ENCODE measurements at regions not wholly inside any gene's neighbourhood (a gene's known extent, or its start where the extent isn't known, plus 50 kb on each side); places are given as distances from the start of the nearest gene placed in this dataset.

DNA sequence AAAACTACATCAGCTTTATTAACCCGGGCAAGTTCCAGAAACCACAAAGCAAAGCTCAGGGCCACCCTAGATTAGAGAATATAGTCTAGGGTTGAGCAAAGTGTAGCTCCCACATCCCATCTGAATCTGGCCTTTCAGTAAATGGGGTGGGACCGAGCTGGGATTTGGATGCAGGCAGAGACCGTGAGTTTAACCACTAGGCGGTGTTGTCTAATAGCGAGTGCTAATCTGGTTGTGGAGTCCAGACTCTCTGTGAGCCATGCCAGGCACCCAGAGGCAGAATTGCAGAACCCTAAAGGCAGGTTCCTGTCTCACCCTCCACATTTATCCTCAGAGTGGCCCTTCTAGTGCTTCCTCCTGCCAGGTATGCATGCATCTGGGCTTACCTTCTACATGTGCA is 435.9 kb downstream of the TSN start:
- H3K4me1 ChIP-seq, result no peaks in the 10 kb centered on the region
- no peak overlapping the region for H3K27ac ChIP-seq
- TF ChIP-seq POLR2A (IDR thresholded peaks at IDR 0.05), result no peak
- TF ChIP-seq, protein P1, sequence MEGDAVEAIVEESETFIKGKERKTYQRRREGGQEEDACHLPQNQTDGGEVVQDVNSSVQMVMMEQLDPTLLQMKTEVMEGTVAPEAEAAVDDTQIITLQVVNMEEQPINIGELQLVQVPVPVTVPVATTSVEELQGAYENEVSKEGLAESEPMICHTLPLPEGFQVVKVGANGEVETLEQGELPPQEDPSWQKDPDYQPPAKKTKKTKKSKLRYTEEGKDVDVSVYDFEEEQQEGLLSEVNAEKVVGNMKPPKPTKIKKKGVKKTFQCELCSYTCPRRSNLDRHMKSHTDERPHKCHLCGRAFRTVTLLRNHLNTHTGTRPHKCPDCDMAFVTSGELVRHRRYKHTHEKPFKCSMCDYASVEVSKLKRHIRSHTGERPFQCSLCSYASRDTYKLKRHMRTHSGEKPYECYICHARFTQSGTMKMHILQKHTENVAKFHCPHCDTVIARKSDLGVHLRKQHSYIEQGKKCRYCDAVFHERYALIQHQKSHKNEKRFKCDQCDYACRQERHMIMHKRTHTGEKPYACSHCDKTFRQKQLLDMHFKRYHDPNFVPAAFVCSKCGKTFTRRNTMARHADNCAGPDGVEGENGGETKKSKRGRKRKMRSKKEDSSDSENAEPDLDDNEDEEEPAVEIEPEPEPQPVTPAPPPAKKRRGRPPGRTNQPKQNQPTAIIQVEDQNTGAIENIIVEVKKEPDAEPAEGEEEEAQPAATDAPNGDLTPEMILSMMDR (IDR thresholded peaks at IDR 0.05), result no peak
- no peak for DNase-seq
- H3K36me3 ChIP-seq, result no peaks in the 10 kb centered on the region
- H3K27me3 ChIP-seq, result no peaks in the 10 kb centered on the region
- H3K9me3 ChIP-seq, result no peaks in the 10 kb centered on the region
- H3K4me3 ChIP-seq, result no peak overlapping the region

DNA sequence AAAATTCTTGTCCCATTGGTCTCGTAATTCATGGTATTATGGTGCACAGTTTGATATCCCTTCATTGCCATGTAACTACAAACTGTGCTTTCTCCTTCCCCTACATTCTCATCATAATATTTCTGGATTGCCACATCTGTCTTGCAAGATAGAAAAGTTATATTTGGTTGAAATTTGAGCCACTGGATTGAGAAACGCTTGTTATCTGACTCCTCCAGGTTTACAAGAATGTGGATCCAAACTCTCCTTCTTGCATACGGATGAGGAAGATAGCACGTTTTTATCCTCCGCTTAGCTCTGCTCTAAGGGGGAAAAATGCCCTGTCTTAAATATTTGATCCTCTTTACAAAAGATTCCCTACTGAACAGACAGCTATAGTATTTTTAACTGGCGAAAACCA is 438.2 kb downstream of the TSN start:
- Histone ChIP-seq H3K4me1 (no peaks in the 10 kb centered on the region), H3K9me3 (no peaks in the 10 kb centered on the region), H3K27ac (no peak overlapping the region), H3K36me3 (no peaks in the 10 kb centered on the region), H3K27me3 (no peaks in the 10 kb centered on the region), H3K4me3 (no peak overlapping the region)
- DNase-seq, result no peak
- no peak for TF ChIP-seq POLR2A (IDR thresholded peaks at IDR 0.05)
- TF ChIP-seq, protein P1 (IDR thresholded peaks at IDR 0.05), result no peak

DNA sequence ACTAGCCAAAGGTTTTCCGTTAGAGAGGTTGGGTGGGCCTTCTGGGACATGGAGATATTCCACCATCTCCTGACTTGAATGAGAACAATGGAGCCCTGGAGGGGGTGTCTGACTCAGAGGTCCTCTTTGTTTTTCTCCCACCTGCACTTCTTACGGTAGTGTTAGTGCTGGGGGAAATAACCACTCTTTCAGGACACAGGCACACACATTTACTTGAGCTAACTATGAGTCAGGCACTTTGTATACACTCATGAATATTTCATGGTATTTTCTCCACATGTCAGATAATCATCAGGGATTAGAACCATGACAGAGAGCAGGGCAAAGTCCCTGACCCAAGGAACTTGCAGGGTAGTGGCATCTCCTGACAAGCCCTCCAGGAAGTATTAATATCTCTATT is 439.1 kb downstream of the TSN start:
- Histone ChIP-seq H3K4me3 (no peak overlapping the region), H3K4me1 (no peaks in the 10 kb centered on the region), H3K27ac (no peak overlapping the region), H3K27me3 (no peaks in the 10 kb centered on the region), H3K9me3 (no peaks in the 10 kb centered on the region), H3K36me3 (no peaks in the 10 kb centered on the region)
- DNase-seq, result no peak
- TF ChIP-seq, protein P1 (IDR thresholded peaks at IDR 0.05), result no peak
- TF ChIP-seq POLR2A (IDR thresholded peaks at IDR 0.05), result no peak

DNA sequence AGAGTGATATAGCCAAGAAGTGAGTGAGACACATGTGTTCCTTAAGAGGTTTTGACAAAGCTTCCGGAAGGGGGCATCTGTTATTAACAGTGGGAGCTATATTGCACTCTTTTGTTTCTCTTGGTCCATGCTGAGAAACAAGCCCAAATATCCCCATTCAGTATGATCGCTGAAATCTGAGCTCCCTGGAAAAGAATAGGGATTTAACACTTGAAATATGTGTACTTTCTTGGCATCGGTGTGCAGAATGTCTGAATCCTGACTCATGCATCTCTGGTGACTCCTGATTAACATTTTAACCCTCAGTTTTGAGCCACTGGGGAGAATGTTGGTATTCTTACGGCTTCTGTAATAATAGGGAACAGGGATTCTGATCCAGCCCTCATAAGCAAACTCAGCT is 448.1 kb downstream of the TSN start:
- no peak for DNase-seq
- Histone ChIP-seq H3K9me3 (no peaks in the 10 kb centered on the region), H3K4me3 (no peak overlapping the region), H3K36me3 (no peaks in the 10 kb centered on the region), H3K27ac (no peak overlapping the region), H3K4me1 (no peaks in the 10 kb centered on the region), H3K27me3 (no peaks in the 10 kb centered on the region)
- TF ChIP-seq, protein P1 (IDR thresholded peaks at IDR 0.05), result no peak
- TF ChIP-seq POLR2A (IDR thresholded peaks at IDR 0.05), result no peak

DNA sequence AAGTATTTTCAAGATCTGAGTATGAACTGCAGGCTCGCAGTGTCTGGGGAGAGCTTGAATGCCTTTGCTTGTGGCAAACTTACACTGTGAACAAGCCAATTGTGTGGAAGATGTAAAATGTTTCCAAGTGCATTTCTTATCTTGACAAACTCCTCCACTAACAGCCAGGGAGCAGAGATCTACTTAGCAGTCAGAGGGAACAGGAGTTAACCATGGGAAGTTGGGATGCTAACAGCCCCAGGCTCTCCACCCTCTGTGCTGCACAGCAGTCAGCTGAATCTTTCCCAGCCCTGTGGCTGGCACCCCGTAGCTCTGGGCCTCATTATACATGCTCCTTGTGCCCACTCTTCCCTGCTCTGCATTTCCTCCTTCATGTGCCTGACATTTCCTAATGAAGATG is 450.2 kb downstream of the TSN start:
- TF ChIP-seq, protein P1 (IDR thresholded peaks at IDR 0.05), result no peak
- no peak for TF ChIP-seq POLR2A (IDR thresholded peaks at IDR 0.05)
- no peak overlapping the region for H3K27ac ChIP-seq

DNA sequence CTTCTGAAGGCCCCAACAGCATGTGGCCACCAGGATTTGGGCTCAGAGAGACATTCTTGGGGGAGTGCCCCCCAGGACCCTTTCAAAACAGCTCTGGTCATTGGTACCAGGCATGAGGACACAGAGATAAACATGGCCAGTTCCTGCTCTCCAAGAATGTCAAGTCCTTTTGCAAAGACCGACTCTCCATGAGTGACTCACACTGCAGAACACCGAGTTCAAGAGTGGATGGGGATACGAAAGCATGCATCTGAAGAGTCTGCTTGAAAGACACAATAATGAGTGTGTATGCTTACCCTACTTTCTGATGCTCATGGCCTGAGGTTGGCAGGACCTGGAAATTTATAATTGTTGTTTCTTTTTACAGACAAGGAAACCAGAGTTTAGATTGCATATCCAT is 450.6 kb downstream of the TSN start:
- TF ChIP-seq, protein P1 (IDR thresholded peaks at IDR 0.05), result no peak
- TF ChIP-seq POLR2A (IDR thresholded peaks at IDR 0.05), result no peak
- Histone ChIP-seq H3K9me3 (no peaks in the 10 kb centered on the region), H3K4me3 (no peak overlapping the region), H3K27me3 (no peaks in the 10 kb centered on the region), H3K27ac (no peak overlapping the region), H3K36me3 (no peaks in the 10 kb centered on the region), H3K4me1 (no peaks in the 10 kb centered on the region)
- no peak for DNase-seq

More for the DNA sequence above, 450.2 kb downstream of the TSN start:
- Histone ChIP-seq H3K9me3 (no peaks in the 10 kb centered on the region), H3K4me1 (no peaks in the 10 kb centered on the region), H3K4me3 (no peak overlapping the region), H3K36me3 (no peaks in the 10 kb centered on the region), H3K27me3 (no peaks in the 10 kb centered on the region)
- no peak for DNase-seq

Measured in Peyer's patch (tissue), 4 donors.